NCI-H2107 treated with DMSO at 0.1 percent for 48 hours (cell line): ENCODE measurements at regions not wholly inside any gene's neighbourhood (a gene's known extent, or its start where the extent isn't known, plus 50 kb on each side); places are given as distances from the start of the nearest gene placed in this dataset.

Experiments
- DNase-seq: peaks from one replicate; lab custom pipeline; 2025; ENCODE audit not compliant: unreplicated experiment; lab: John Stamatoyannopoulos, UW

DNA sequence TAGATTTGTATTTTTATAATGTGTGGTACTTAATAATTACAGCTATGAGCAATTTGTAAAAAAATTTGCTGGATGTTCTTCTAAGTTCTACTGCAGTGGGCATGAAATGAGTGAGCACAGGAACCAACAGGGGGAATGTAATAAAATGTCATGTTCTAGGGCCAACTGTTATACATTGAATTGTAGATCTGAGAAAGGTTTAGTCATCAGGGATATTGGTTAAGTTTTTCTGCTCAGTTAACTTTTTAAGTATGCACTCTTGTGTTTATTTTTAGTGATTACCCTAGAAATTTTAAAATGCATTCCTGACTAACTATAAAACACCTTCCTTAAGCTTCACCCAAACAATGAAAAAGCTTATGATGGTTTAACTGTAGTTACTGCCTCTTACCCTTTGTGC, 101.8 kb downstream of the CAND1 start:
- DNase-seq: no peak

GRCh38 chr12:67377021-67377420, 107.9 kb downstream of the CAND1 start:
- DNase-seq: no peak

DNA sequence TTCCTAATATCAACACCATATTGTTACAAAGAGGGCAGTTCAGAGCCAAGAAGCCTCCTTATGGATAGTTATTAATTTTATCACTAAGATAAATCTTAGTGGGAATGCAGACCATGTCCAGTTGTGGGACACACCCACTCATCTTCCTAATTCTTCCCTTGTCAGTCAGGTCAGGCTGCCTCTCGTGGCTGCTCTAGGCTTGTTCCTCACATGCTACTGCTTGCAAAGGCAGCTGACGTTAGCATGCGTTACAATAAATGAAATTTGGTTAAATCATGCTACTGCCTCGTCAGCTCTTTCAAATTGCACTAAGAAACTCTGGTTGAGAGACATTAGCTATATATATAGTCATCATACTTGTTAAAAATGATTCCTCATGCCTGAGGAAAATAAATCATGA, 108.4 kb downstream of the CAND1 start:
- no peak for DNase-seq

GRCh38 chr12:67382241-67382871, 113.2 kb downstream of the CAND1 start:
- DNase-seq: no peak

DNA sequence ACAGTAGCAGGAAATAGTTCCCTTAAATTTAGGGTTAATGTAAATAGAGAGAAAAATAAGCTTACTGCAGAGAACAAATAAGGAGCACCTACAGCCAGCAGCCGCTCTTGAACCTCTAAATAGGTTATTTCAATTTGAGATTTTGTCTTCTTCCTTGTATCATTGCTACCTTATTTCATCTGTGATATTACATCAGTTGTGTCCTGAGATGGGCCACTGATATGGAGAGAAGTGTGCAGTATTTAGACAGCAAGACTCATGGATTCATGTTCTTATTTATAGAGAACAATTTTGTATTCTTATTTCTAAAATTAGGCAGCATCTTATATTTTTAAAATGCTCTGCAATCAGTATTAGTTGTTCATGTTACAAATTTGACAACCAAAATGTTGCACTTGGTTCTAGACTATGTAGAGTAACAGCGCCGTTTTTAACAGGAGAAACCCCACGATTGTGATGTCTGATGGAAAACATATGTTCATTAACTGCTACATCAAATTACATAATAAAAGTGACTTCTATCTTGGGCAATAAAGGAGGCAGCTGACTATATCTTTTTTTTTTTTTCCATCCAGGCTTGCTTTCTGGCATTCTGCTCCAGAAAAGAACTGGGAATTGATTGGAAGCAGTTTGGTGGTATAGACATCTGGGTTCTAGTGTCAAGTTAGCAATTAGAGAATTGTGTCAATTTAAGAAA, 117.9 kb downstream of the CAND1 start:
- no peak for DNase-seq

- peak; percentile 84 for DNase-seq
Observed at GRCh38 chr12:67388331-67389138, 119.4 kb downstream of the CAND1 start.

GRCh38 chr12:67390273-67390672, 121.1 kb downstream of the CAND1 start:
- DNase-seq: no peak

- DNase-seq: peak; percentile 22
Observed at GRCh38 chr12:67391034-67391433, 121.9 kb downstream of the CAND1 start.

DNA sequence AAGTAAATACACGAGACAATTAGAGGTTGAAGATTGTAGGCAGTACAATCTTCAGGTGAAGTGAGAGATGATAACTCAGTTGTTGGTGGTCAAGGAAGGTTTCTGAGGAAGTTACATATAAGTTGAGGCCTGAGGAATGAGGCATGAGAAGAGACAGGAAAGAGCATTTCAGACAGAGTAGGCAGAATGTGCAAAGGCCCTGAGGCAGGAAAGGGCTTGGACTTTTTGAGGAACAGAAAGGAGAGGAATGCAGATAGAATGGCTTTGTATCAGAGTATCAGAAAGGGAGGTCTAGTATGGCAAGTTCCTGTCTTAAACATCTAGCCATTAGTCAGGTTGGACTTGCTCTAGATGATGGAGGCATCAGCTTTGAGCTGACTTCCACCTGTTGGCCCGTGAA, 122.5 kb downstream of the CAND1 start:
- DNase-seq: no peak

- no peak for DNase-seq
Observed at GRCh38 chr12:67394550-67394949, 125.4 kb downstream of the CAND1 start.

DNA sequence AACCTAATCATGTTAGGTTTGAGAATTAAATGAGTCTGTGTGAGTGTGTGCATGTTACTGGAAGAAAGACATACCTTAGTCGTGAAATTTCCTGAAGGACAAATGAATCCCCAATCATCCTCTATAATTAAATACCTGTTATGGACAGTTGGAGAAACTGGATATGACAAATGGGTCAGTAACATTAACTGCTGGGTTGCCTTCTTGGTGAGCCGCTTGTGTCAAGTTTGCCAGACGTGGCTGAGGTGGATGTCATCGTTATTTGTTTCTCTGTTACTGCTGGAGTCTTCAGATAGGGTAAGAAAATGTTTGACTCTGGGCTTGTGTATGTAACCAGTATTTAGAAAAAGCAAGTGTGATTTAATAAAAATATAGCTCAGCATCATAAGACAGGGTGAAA, 131.6 kb downstream of the CAND1 start:
- DNase-seq: no peak

DNA sequence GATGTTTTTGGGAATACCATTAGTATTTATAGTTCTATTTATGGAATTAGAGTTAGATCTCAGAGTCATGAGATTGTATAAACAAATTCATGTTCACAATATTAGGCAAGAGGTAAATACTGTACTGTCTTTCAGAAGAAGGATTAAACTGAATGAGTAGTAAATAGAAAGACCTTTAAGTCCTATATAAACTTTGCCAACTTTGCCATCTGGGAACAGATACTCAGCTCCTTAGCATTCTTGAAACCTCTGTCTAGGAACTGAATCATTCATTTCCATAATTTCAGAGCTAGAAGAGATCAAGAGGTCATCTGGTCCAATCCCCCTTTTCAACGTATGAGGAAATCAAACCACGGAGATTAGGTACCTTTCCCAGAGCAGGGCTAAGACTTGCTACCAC, 141.1 kb downstream of the CAND1 start:
- no peak for DNase-seq

DNA sequence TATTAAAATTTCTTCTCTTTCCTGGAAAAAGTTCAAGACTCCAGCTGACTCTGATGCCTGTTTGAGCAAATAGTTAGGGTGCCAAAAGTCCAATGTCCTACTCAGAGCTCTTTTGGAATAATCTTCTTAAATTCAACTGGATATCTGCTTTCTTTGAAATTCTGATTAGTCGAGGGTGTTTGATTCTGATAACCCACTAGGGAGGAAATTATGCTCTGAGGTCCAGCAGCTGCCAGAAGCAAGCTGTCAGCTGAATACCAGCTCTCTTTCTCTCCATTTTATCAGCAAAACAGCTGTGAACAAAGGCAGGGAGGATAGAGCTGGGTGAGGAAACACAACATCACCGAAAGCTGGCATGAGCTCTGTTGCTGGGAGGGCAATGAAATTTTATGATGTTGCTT, 141.5 kb downstream of the CAND1 start:
- no peak for DNase-seq

DNA sequence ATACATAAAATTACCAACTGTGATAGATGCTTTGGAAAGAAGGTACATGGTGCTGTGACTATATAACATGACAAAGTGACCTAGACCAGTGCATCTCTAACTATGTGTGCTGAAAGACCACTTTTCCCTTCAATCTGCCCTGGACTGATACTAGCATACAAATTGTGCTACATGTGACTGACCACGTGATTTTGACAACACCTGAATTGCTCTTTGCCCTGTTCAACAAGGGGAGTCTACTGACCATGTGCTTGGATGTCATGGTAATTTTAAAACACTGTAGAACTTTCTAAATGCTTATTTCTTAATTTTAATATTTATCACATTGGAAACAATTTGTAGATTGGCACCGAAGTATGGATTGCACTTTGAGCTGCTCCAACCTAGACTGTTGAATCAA, 142.4 kb downstream of the CAND1 start:
- no peak for DNase-seq

DNA sequence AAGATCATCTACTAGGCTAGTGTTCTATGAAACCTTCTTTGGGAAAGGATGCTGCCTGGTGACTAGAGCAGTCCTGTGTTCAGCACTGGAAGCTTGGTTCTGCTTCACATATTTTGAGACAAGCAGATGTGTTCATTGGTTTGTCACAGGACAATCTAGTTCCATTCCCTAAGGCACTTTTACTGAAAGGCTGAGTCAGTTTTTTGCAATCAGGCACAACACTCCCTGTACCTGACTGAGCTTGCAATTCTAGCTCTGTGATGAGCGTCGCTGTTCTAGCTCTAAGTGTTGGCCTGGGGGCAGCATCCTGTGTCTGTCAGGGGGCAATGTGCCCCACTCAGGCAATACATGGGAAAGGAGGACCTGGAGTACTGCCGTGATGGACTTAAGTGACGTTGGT, 144.4 kb downstream of the CAND1 start:
- DNase-seq: no peak

DNA sequence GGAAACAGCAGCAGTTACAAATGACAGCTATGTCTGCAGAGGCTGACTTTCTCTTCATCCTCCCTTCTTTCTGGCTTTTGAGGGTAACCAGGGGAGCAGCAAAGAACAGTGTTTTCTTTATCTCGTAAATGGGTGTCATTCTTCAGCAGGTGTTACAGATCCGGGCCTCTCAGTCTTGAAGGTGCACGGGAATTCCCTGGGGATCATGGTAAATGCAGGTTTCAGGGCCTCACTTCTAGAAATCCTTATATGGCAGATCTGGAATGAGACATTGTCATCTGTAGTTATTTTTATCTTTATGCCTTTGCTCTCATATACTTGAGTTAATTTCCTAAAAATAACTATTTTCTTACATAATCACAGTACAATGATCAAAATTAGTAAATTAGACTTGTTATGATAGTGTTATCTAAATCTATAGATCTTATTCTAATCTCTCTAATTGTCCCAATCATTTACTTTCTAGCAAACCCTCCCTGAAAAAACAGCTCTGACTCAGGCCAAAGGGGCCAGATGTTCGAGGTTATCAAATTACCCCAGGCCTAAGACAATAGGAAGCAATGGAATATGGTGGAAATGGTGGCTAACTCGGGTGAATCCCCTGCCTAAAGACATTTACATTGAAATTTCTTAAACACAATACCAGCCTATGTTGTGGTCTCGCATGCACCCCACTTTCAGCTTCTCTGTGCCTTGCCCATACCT, 145.0 kb downstream of the CAND1 start:
- DNase-seq: peak; percentile 42

DNA sequence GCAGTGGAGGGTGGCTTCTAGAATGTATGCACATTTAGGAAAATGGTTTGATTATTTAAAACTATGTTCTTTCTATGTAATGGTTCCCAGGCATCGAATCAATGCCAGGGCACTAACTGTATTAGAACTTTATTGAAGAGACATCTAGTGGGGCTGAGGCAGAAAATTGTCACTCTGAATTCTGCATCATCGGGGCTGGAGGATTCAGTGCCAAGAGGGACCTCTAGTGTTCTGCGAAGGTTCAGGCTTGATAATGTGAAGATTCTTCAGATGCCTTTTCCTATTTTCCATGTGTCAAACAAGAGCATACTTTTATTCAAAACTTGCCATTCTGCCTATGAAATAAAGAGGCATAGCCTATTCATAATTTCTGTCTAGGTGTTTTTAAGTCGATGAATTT, 146.3 kb downstream of the CAND1 start:
- DNase-seq: peak; percentile 69

DNA sequence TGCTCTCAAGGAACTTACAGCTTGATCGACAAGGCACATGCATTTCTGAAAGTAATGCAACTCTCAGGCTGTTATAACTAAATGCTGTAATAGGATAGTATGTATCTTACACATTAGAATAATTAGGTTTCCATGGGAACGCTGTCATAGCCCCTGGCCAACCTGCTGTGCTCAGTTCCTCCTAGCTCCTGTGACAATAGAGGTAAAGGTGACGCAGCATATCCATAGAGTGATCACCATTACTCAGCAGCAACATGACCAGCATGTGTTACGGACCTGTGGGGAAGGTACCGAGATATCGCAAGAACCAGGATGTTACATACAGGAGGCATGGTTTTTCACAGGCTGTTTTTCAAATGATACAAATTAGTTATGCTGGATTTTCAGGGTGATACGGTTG, 150.7 kb downstream of the CAND1 start:
- DNase-seq: no peak

GRCh38 chr12:67420506-67420905, 151.3 kb downstream of the CAND1 start:
- DNase-seq: no peak

GRCh38 chr12:67422081-67422480, 152.9 kb downstream of the CAND1 start:
- no peak for DNase-seq

DNA sequence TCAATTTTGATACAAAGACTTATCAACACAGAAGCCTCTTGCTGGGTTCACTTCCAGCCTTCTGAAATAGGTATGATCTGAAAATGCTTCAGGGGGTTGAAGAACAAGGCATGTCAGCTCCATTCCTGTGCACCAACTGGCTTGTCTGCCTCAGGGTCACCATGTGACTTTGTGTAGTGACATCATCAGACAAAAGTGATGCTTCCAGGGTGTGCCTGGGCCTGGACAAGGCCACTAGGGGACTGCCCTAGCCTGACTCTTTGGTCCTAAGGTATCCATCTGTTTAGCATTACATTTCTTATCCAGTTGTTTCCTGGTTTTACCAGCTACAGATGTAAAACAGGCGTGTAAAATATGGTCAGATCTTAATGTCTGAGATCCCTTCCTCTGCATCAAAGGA, 155.6 kb downstream of the CAND1 start:
- DNase-seq: no peak

GRCh38 chr12:67425394-67425793, 156.2 kb downstream of the CAND1 start:
- no peak for DNase-seq
